GM23248 (cell line): ENCODE measurements at regions not wholly inside any gene's neighbourhood (a gene's known extent, or its start where the extent isn't known, plus 50 kb on each side); places are given as distances from the start of the nearest gene placed in this dataset.

Experiments used
- DNase-seq: peaks from one replicate; pipeline ENCODE4 v3.0.0-alpha.2; 2015
- H2AFZ ChIP-seq: fragments of 200-600 bp; sonication (generic); 2 replicates; pipeline ENCODE4 v1.6.1; 2016; ENCODE audit warnings: antibody characterized with exemption
- H3F3A ChIP-seq: fragments of 200-600 bp; sonication (generic); 2 replicates; pipeline ENCODE4 v1.6.1; 2016; ENCODE audit warnings: mild to moderate bottlenecking, antibody characterized with exemption, mixed run types; ENCODE audit not compliant: insufficient read depth
- H3K27ac ChIP-seq: fragments of 200-600 bp; sonication (generic); 2 replicates; pipeline ENCODE4 v1.5.1; 2016; ENCODE audit warnings: mild to moderate bottlenecking
- H3K27me3 ChIP-seq: fragments of 200-600 bp; sonication (generic); replicated peaks from 2 replicates; pipeline ENCODE4 v1.6.1; 2016; ENCODE audit warnings: mild to moderate bottlenecking; ENCODE audit not compliant: insufficient read depth
- H3K36me3 ChIP-seq: fragments of 200-600 bp; sonication (generic); 2 replicates; pipeline ENCODE4 v1.6.1; 2016; ENCODE audit warnings: low read depth, mild to moderate bottlenecking
- H3K4me1 ChIP-seq: fragments of 200-600 bp; sonication (generic); 2 replicates; pipeline ENCODE4 v1.6.1; 2016; ENCODE audit warnings: mild to moderate bottlenecking; ENCODE audit not compliant: insufficient read depth
- H3K4me2 ChIP-seq: fragments of 200-600 bp; sonication (generic); one replicate; pipeline ENCODE4 v1.6.1; 2016; ENCODE audit warnings: mild to moderate bottlenecking; ENCODE audit not compliant: unreplicated experiment
- H3K4me3 ChIP-seq: fragments of 200-600 bp; sonication (generic); 2 replicates; pipeline ENCODE4 v1.5.1; 2016; ENCODE audit warnings: mild to moderate bottlenecking
- H3K79me2 ChIP-seq: fragments of 200-600 bp; sonication (generic); 2 replicates; pipeline ENCODE4 v1.6.1; 2016; ENCODE audit warnings: mild to moderate bottlenecking; ENCODE audit not compliant: insufficient read depth
- H3K9ac ChIP-seq: fragments of 200-600 bp; sonication (generic); 2 replicates; pipeline ENCODE4 v1.6.1; 2016; ENCODE audit warnings: mild to moderate bottlenecking
- H3K9me2 ChIP-seq: fragments of 200-600 bp; sonication (generic); 2 replicates; pipeline ENCODE4 v1.6.1; 2016; ENCODE audit warnings: mixed run types, mild to moderate bottlenecking, moderate library complexity; ENCODE audit not compliant: insufficient read depth
- H3K9me3 ChIP-seq: fragments of 200-600 bp; sonication (generic); one replicate; pipeline ENCODE4 v1.6.1; 2017; ENCODE audit warnings: low read depth
- H4K20me1 ChIP-seq: fragments of 200-600 bp; sonication (generic); 2 replicates; pipeline ENCODE4 v1.6.0; 2016; ENCODE audit not compliant: insufficient read depth
- EZH2 ChIP-seq: fragments of 200-600 bp; sonication (generic); IDR thresholded peaks from 2 replicates; pipeline ENCODE4 v1.6.1; 2018; ENCODE audit warnings: antibody characterized with exemption, mild to moderate bottlenecking; ENCODE audit not compliant: insufficient read depth, poor library complexity, severe bottlenecking
- EZH2phosphoT487 ChIP-seq: fragments of 200-600 bp; sonication (generic); IDR thresholded peaks from 2 replicates; pipeline ENCODE4 v1.6.1; 2018; ENCODE audit warnings: antibody characterized with exemption, moderate library complexity, mild to moderate bottlenecking, low read depth; ENCODE audit not compliant: insufficient read depth
- WGBS, 2 experiments: methylation state at CpG; one replicate each; pipeline ENCODE4 v1.1.6; 2015 to 2017; ENCODE audit warnings: low lambda C conversion rate in 2 of 2, low coverage in 1 of 2; ENCODE audit errors: missing lambda C conversion rate in 2 of 2; 5-methylcytosine and 5-hydroxymethylcytosine counted together
- in situ Hi-C: fragments of 300-500 bp; cut with MboI; formaldehyde crosslinking; loops from 2 replicates; pipeline ENCODE4 v1.15.0; 2020

GRCh38 chr11:42047637-42048555 lies 588.4 kb upstream of the LRRC4C start:
- no peak overlapping the region for H2AFZ ChIP-seq
- WGBS, 2 experiments, result 7 to 12% methylated on average over 2 of the region's 2 CpGs
- DNase-seq, result no peak
- no peaks in the 10 kb centered on the region for H3K36me3 ChIP-seq
- H3K79me2 ChIP-seq, result no peaks in the 10 kb centered on the region
- H3K4me2 ChIP-seq, result no peak overlapping the region
- no peaks in the 10 kb centered on the region for H3K27me3 ChIP-seq
- H3K27ac ChIP-seq, result no peak overlapping the region
- H3K9me3 ChIP-seq, result no peaks in the 10 kb centered on the region
- no peaks in the 10 kb centered on the region for H4K20me1 ChIP-seq
- H3K4me3 ChIP-seq, result no peak overlapping the region
- no peaks in the 10 kb centered on the region for H3F3A ChIP-seq
- TF ChIP-seq EZH2 (no peak), EZH2phosphoT487 (no peak)
- no peak overlapping the region for H3K9ac ChIP-seq
- in situ Hi-C loops, result no loop called here
- no peaks in the 10 kb centered on the region for H3K9me2 ChIP-seq
- H3K4me1 ChIP-seq, result no peaks in the 10 kb centered on the region

- Histone ChIP-seq H3F3A (no peaks in the 10 kb centered on the region), H3K4me1 (no peaks in the 10 kb centered on the region), H3K79me2 (no peaks in the 10 kb centered on the region), H4K20me1 (no peaks in the 10 kb centered on the region), H3K9me3 (no peaks in the 10 kb centered on the region), H3K4me2 (no peak overlapping the region), H2AFZ (no peak overlapping the region), H3K9ac (no peak overlapping the region), H3K27ac (no peak overlapping the region), H3K9me2 (no peaks in the 10 kb centered on the region), H3K4me3 (no peak overlapping the region), H3K27me3 (no peaks in the 10 kb centered on the region), H3K36me3 (no peaks in the 10 kb centered on the region)
- in situ Hi-C loops, result no loop called here
- TF ChIP-seq EZH2phosphoT487 (no peak), EZH2 (no peak)
- DNase-seq, result no peak
- WGBS, 2 experiments, result 29 to 32% methylated on average over 1 of the region's 1 CpG
These were observed 589.7 kb upstream of the LRRC4C start for GRCh38 chr11:42049186-42049585.

GRCh38 chr11:42049650-42050049 lies 590.2 kb upstream of the LRRC4C start:
- no peaks in the 10 kb centered on the region for H3K79me2 ChIP-seq
- H2AFZ ChIP-seq, result no peak overlapping the region
- DNase-seq, result no peak
- no peaks in the 10 kb centered on the region for H3K9me2 ChIP-seq
- no peaks in the 10 kb centered on the region for H3K27me3 ChIP-seq
- no peaks in the 10 kb centered on the region for H3K4me1 ChIP-seq
- no peak overlapping the region for H3K27ac ChIP-seq
- no peaks in the 10 kb centered on the region for H3F3A ChIP-seq
- in situ Hi-C loops, result no loop called here
- no peaks in the 10 kb centered on the region for H4K20me1 ChIP-seq
- 3 to 5% methylated on average over 1 of the region's 1 CpG for WGBS, 2 experiments
- H3K9ac ChIP-seq, result no peak overlapping the region
- H3K4me2 ChIP-seq, result no peak overlapping the region
- H3K9me3 ChIP-seq, result no peaks in the 10 kb centered on the region
- H3K4me3 ChIP-seq, result no peak overlapping the region
- no peaks in the 10 kb centered on the region for H3K36me3 ChIP-seq
- no peak for TF ChIP-seq EZH2phosphoT487
- no peak for TF ChIP-seq EZH2

GRCh38 chr11:42054351-42054900 lies 595.0 kb upstream of the LRRC4C start:
- Histone ChIP-seq H3K9me3 (no peaks in the 10 kb centered on the region), H3F3A (no peaks in the 10 kb centered on the region), H3K27me3 (no peaks in the 10 kb centered on the region), H3K4me1 (no peaks in the 10 kb centered on the region), H3K79me2 (no peaks in the 10 kb centered on the region), H3K9ac (no peak overlapping the region), H3K9me2 (no peaks in the 10 kb centered on the region), H3K36me3 (no peaks in the 10 kb centered on the region), H3K4me3 (no peak overlapping the region), H3K27ac (no peak overlapping the region), H2AFZ (no peak overlapping the region), H4K20me1 (no peaks in the 10 kb centered on the region), H3K4me2 (no peak overlapping the region)
- in situ Hi-C loops, result no loop called here
- TF ChIP-seq EZH2phosphoT487 (no peak), EZH2 (no peak)
- no peak for DNase-seq
- 0 to 2% methylated on average over 3 of the region's 3 CpGs for WGBS, 2 experiments
